LHCN-M2 (cell line): ENCODE measurements at regions not wholly inside any gene's neighbourhood (a gene's known extent, or its start where the extent isn't known, plus 50 kb on each side); places are given as distances from the start of the nearest gene placed in this dataset.
A peak's percentile ranks its signal among the peaks of the same experiment; 100 is the strongest.
"Not testable (repeated sequence)": the region's sequence is repeated elsewhere in the genome, so short reads cannot be mapped to it uniquely, and the experiment has no call there.

Experiments used
- DNase-seq: peaks from one replicate; pipeline ENCODE4 v3.0.0-alpha.2; 2012; ENCODE audit warnings: low read depth

DNA sequence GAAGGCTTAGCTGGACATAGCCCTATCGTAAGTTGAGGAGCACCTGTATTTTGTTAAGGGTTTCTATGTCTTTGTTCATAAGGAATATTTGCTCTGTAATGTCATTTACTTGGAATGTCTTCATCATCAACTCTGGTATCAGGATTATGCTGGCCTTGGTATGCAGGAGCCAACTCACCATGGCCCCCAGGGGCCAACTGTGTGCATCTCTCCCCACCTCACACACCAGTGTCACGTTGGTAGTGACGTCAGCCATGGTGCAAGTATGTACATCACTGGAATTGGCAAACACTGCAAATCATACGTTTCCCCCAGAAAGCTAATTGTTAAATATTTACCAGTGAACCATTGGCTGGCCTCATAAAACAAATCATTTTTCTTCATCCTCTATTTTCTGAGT is 70.8 kb downstream of the YTHDF1 start:
- DNase-seq, result no peak

DNA sequence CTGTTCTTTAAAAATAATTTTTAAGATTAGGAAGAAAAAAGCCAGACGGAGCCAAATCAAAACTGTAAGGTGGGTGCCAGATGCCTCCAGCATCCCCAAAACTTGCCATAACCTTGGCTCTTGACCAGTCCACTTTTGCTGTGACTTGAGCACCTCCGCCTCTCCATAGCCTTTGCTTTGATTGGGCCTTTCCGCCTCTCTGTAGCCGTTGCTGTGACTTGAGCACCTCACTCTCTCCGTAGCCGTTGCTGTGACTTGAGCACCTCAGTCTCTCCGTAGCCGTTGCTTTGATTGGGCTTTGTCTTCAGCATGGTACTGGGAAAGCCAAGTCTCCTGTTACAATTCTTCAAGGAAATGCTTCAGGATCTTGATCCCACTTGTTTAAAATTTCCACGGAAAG is 73.0 kb downstream of the YTHDF1 start:
- DNase-seq, result no peak

GRCh38 chr20:63141531-63141930 is 74.4 kb downstream of the YTHDF1 start:
- DNase-seq, result no peak

DNA sequence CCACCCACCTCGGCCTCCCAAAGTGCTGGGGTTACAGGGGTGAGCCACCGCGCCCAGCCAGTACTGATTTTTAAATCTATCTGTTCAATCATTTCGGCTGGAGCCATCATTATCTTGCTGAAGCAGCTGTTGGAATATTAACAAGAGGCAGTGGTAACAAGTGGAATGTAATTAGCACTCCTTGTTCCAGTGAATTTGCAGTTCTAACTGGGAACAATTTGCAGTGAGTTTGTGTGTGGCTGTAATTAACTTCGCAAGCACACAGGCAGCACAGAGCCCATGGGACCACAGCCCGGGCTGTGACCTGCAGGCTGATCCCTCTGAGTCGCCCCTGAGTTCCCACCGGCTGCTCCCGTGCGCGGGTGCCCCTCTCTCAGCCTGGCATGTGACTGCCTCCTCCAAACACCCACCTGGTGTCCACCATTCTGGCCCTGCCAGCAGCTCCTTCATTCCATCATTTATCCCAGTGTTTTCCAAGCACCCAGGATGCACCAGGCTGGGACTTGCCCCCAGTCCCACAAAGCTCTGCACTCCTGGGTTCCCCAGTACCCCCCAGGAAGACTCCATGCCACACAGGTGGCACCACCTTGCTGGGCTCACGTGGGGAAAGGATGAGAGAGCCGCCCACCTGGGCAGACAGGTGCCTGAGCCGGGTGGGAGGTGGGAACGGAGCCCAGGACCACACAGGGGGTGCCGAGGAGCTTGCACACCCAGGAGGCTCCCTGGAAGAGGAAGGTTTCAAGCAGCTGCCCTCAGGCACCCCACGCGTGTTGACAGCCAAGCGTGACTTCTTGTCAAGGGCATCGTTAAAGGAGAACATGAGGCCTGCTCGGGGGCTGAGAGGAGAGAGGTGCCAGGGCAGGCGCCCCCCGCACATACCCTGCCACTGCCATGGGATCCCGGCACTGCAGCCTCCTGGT is 75.2 kb downstream of the YTHDF1 start:
- no peak for DNase-seq

GRCh38 chr20:63139837-63140236 is 76.1 kb downstream of the YTHDF1 start:
- no peak for DNase-seq

- no peak for DNase-seq
These were observed 76.6 kb downstream of the YTHDF1 start for GRCh38 chr20:63139356-63139755.

DNA sequence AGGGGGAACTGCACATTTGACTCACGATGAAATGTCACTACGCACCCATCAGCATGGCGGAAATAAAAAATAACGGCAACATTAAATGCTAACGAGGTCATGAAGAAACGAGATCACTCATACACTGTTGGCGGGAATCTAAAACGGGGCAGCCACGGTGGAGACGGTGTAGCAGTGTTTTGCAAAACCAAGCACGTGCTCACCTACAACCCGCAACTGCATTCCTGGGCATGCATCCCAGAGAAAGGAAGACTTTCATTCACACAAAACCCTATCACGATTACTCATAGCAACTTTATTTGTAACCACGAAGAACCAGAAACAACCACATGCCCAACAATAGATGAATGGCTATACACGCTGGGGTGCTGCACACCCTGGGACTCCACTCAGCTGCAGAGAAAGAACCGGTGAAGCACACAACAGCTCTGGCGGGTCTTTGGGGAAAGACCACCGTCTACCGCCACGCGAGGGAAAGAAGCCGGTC is 77.0 kb downstream of the YTHDF1 start:
- peak; percentile 19 for DNase-seq

- no peak for DNase-seq
These were observed 78.0 kb downstream of the YTHDF1 start for GRCh38 chr20:63137851-63138415.

DNA sequence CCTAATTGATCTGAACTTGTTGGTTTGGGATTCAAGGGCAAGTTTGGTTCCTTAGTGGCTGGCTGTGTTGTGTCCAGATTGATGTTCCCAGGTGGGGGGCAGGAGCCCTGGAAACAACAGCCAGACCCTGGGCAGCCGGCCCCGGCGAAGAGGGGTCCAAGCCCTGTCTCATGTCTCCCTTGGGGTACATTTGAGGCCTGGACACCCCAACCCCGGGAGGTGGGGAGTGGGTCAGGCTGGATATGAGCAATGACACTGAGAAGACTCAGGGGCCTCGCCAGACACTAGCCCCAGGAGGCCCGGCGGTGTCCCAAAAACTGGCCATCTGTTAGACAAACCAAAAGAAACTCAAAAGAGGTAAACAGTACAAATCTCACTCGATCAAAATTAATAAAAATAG is 79.6 kb downstream of the YTHDF1 start:
- no peak for DNase-seq

DNA sequence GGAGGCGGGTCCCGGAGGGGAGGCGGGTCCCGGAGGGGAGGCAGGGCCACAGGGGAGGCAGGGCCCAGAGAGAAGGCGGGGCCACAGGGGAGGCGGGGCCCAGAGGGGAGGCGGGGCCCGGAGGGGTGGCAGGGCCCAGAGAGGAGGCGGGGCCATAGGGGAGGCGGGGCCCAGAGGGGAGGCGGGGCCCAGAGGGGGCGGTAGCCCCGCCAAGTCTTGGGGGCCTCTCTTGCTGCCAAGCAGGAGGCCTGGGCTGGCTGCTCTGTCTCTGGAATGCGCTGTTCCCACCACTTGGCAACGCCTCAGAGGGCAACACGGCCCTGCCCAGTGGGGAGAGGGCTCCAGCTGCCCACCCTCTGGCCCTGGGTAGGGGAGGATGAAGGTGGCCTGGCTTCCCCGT is 80.5 kb downstream of the YTHDF1 start:
- no peak for DNase-seq

DNA sequence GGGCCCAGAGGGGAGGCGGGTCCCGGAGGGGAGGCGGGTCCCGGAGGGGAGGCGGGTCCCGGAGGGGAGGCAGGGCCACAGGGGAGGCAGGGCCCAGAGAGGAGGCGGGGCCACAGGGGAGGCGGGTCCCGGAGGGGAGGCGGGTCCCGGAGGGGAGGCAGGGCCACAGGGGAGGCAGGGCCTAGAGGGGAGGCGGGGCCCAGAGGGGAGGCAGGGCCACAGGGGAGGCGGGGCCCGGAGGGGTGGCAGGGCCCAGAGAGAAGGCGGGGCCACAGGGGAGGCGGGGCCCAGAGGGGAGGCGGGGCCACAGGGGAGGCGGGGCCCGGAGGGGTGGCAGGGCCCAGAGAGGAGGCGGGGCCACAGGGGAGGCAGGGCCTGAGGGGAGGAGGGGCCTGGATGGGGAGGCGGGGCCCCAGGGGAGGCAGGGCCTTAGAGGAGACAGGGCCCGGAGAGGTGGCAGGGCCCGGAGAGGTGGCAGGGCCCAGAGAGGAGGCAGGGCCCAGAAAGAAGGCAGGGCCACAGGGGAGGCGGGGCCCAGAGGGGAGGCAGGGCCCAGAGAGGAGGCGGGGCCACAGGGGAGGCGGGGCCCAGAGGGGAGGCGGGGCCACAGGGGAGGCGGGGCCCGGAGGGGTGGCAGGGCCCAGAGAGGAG is 81.1 kb downstream of the YTHDF1 start:
- DNase-seq, result not testable (repeated sequence)

DNA sequence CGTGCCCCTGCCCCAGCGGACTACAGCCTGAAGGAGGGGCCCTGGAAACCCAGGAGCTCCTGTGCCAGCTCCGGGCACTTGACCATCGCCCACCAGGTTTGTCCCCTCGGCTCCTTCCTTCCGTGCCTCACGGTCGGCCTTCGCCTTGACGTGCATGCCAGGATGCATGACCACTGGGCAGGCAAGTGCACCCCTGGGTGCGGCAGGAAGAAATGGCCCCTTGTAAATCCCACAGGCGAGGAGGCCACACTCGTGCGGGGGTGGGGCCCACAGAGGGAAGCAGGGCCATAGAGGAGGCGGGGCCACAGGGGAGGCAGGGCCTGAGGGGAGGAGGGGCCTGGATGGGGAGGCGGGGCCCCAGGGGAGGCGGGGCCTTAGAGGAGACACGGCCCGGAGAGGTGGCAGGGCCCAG is 81.7 kb downstream of the YTHDF1 start:
- DNase-seq, result no peak

DNA sequence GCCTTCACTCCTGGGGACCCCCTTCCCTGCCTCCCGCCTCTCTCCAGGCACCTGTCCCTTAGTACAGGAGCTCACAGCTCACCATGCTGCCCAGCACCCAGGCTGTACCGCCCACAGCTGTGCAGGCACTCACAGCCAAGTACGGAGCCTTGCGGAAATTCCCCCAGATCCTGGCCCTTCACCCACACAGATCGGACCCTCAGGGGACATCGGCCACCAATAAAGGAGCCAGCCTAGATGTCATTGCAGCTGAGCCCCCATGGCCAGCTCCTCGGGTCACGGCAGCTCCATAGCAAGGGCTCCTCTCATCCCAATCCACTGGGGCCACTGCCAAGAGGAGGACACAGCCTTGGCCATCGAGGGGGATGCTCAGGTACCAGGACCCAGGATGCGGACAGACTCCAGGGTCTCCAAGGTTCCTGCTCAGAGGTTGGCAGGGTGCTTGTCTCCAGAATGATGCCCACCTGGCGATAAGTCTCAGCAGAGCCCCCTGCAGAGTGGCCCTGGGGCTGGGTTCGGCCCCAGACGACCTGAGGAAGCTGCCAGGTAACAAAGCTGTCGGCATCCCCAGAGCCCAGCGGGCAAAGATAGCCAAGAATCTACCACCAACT is 82.3 kb downstream of the YTHDF1 start:
- DNase-seq, result no peak

DNA sequence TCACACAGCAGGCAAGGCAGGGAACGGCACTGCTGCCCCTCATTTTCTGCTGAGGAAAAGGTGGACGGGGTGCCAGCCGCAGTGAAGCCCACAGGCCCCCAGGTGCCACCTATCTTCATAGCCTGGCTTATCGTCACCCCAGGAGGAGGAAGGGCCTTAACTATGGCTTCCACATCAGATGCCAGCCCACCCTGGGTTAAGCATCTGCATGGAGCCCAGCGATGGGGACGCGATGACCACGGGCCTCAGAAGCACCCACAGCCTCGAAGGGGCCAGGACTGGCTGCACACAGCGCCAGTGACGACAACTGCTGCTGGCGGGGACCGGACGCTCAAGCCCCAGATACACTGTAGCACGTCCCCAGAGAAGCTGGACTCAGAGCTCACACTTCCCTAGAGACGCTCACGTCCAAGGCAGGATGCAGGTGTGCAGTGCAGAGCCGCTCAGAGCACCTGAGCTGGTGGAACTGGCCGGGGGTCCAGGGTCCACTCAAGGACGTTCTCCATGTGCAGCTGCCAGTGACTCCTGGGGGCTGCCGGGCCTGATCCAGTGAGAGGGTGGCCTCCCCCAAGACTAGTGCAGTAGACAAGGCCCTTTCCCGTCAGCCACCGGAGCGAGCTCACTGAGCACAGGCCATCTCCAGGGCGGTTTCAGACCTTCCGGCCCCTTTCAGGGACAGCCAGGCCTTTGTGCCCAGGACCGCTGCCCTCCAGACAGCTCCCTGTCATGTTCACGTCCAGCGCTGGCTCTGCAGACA is 83.0 kb downstream of the YTHDF1 start:
- DNase-seq, result no peak

DNA sequence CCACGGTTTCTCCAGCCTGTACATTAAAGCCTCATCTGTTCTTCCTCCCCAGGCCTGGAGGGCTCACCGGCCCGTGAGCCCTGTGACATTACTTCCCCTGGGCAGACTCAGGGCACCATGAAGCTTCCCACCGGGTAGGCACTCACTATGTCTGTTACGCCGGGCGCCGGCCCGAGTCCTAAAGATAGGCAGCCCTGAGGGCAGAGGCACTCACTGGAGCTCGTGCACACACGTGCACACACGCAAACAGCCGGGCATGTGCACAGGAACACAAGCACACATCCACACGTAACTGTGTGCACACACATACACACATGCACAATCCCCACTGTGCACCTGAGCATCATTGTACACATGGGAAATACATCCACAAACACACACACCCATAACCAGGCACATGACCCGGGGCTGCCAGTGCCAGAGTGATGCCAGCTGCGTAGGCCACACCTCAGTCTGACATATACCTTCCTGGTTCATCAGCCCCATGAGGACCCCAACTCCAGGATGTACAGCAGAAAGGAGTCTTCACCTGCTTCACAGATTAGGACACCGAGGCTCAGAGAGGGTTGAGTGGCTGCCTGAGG is 83.7 kb downstream of the YTHDF1 start:
- no peak for DNase-seq

- no peak for DNase-seq
These were observed 85.0 kb downstream of the YTHDF1 start for GRCh38 chr20:63130658-63131577.

DNA sequence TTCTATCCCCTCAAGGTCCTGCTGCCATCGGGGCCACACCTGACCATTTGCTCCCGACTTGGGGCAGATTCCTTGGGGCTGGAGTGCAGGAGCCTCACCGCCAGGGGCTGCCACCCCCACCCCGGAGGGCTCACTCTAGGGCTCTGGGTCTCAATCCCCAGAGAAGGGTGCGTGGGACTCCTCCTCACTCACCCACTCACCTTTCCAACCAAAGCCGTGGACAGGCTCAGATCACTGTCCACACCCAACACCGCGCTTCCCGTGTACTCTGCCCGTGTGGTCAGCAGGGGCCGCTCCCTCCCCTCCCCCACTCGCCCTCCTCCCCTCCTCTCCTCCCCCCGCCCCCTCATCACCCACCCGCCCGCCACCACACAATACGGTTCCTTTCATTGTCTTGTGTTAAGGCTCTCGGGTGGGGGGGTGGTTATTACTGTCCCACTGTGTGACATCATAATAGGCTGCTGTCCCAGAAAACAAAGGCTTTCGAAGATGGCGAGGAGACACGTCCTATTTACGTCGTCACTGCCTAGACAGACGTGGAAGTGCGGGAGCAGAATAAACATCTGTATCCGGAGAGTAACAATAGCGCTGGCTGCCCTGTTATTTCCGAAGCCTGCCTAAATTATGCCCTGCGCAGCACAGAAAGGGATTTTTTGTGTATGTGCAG is 85.8 kb downstream of the YTHDF1 start:
- no peak for DNase-seq

DNA sequence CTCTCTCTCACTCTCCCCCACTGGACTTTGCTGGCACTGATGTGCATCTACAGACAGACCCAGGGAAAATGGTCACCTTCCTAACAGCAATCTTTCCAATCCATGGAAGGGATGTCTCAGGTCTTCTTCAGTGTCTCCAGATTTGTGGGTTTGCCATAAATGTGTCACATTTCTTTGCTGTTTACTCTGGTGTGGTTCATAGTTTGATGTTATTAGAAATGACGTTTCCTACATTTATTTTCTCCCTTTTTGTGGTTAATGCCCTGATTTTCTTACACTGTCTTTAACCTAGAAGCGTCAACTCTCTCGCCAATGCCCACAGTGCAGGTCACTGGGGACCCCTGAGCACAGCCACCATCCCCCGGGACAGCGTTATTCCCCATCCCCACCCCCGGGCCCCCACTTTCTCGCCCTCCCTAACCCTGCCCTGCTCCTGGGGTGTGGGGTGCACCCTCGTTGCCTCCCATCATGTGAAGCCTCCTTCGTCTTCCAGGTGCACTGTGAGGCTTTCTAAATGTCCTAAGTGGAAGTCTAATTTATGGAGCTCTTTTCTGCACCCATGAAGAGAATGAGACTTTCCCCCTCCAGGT is 86.5 kb downstream of the YTHDF1 start:
- DNase-seq, result no peak

DNA sequence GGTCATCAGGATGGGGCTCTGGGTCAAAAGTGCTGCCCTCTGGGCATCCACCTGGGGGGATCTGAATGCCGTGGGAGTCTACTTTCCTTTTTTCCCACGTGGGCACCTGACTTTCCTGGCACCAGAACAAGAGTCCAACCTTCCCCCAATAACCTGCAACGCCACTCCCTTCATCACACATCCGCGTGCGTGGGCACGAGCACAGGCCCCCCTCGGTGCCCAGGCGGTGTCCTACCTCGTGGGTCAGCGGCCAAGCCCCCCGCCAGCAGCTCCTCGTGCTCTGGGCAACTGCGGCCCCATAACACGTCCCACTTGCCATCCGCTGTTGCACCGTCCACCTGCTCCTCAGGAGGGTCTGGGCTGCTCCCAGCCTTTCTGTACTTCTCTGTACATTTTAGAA is 87.0 kb downstream of the YTHDF1 start:
- no peak for DNase-seq
